ENCODE measurements at regions not wholly inside any gene's neighbourhood (a gene's known extent, or its start where the extent isn't known, plus 50 kb on each side); places are given as distances from the start of the nearest gene placed in this dataset.

- Histone ChIP-seq H3K27me3 (no peaks in the 10 kb centered on the region), H3K27ac (no peak overlapping the region), H3K4me3 (no peak overlapping the region), H3K36me3 (no peaks in the 10 kb centered on the region), H3K4me1 (no peaks in the 10 kb centered on the region), H3K9me3 (no peaks in the 10 kb centered on the region)
- ATAC-seq = no peak
- intact Hi-C loops (cut with DNase I) = no loop called here
- TF ChIP-seq, protein P1, sequence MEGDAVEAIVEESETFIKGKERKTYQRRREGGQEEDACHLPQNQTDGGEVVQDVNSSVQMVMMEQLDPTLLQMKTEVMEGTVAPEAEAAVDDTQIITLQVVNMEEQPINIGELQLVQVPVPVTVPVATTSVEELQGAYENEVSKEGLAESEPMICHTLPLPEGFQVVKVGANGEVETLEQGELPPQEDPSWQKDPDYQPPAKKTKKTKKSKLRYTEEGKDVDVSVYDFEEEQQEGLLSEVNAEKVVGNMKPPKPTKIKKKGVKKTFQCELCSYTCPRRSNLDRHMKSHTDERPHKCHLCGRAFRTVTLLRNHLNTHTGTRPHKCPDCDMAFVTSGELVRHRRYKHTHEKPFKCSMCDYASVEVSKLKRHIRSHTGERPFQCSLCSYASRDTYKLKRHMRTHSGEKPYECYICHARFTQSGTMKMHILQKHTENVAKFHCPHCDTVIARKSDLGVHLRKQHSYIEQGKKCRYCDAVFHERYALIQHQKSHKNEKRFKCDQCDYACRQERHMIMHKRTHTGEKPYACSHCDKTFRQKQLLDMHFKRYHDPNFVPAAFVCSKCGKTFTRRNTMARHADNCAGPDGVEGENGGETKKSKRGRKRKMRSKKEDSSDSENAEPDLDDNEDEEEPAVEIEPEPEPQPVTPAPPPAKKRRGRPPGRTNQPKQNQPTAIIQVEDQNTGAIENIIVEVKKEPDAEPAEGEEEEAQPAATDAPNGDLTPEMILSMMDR (IDR thresholded peaks at IDR 0.05) = no peak
- no peak for DNase-seq
Observed at GRCh38 chr1:208818770-208819445, 574.7 kb upstream of the PLXNA2 start.

DNA sequence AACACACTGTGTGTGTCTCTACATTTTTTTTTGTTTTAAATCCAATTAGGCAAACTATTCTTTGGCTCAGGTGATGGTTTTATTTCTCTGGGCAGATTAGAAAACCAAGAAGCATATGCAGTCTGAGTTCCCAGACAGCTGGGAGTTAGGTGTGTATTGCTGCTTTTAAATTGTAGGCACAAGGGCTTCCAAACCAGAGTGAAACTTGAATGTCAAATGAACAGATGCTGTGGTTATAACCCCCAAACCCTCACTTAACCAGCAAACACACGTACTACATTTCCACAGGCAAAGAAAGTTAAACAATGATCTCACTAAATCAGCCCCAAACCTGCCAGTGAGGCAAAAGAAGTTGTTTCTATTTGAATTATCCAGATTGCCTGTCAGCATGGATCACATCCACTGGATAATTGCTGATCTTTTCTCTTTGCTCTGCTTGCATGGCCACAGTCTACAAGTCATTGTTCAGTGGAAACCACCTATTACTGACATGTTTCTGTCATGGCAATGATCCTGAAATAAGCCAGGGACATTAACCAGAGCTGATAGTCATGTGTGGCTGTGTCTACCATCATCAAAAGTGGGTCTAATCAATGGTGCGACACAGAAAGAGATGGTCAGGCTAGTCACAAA is 576.5 kb upstream of the PLXNA2 start:
- intact Hi-C loops (cut with DNase I) = no loop called here
- TF ChIP-seq, protein P1 (IDR thresholded peaks at IDR 0.05) = no peak
- Histone ChIP-seq H3K27ac (no peak overlapping the region), H3K4me3 (no peak overlapping the region), H3K9me3 (no peaks in the 10 kb centered on the region), H3K4me1 (no peaks in the 10 kb centered on the region), H3K36me3 (no peaks in the 10 kb centered on the region), H3K27me3 (no peaks in the 10 kb centered on the region)
- DNase-seq (no peak), ATAC-seq (no peak)

DNA sequence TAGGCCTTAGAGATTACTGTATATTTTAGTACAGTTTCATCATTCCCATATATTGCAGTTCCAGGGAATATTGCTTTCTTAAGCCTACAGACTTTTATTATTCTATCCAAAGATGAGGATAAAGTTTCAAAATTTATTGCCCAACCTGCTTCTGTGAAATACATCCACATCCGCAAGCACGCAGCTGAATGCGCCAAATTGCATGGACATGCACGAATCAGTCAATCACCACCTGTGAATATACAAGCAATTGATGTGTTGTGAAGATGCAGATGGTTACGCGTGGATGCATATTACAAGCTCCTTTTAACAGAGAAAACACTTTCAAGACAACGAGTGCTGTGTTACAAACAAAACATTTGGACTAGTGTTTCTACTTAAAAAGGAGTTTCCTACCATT is 577.8 kb upstream of the PLXNA2 start:
- Histone ChIP-seq H3K4me3 (no peak overlapping the region), H3K27me3 (no peaks in the 10 kb centered on the region), H3K9me3 (no peaks in the 10 kb centered on the region), H3K4me1 (no peaks in the 10 kb centered on the region), H3K36me3 (no peaks in the 10 kb centered on the region), H3K27ac (no peak overlapping the region)
- TF ChIP-seq, protein P1 (IDR thresholded peaks at IDR 0.05) = no peak
- intact Hi-C loops (cut with DNase I) = no loop called here
- no peak for DNase-seq
- no peak for ATAC-seq

GRCh38 chr1:208825300-208825699 is 581.1 kb upstream of the PLXNA2 start:
- DNase-seq (peak in 1 of 4 donors; percentile 28), ATAC-seq (peak; percentile 99)
- Histone ChIP-seq H3K4me1 (no peaks in the 10 kb centered on the region), H3K9me3 (no peaks in the 10 kb centered on the region), H3K36me3 (no peaks in the 10 kb centered on the region), H3K27ac (no peak overlapping the region), H3K27me3 (no peaks in the 10 kb centered on the region), H3K4me3 (no peak overlapping the region)
- TF ChIP-seq, protein P1 (IDR thresholded peaks at IDR 0.05) = no peak
- intact Hi-C loops (cut with DNase I) = no loop called here

DNA sequence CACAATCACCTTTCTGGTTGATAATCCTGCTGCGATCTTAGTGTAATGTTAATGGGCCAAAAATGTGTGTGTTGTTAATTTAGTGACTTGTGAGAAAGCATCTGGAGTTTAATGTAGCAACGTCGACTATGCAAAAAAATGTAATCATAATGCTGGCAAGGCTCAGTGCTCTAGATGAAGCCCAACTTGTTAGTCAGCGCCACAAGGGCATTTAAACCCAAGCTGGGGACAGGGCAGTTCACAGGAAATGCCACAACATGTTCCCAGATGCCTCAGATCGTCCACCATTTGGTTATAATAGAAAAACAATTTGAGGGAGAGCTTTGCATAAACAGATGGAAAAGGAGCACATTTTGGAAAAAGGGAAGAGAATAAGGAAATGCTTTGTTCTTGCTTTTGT is 585.4 kb upstream of the PLXNA2 start:
- H3K4me1 ChIP-seq = no peaks in the 10 kb centered on the region
- H3K4me3 ChIP-seq = no peak overlapping the region
- H3K27me3 ChIP-seq = no peaks in the 10 kb centered on the region
- intact Hi-C loops (cut with DNase I) = no loop called here
- TF ChIP-seq, protein P1 (IDR thresholded peaks at IDR 0.05) = no peak
- H3K27ac ChIP-seq = no peak overlapping the region
- H3K36me3 ChIP-seq = no peaks in the 10 kb centered on the region
- ATAC-seq (no peak), DNase-seq (peak in 1 of 4 donors; percentile 7)
- H3K9me3 ChIP-seq = no peaks in the 10 kb centered on the region

Data from left lung (tissue), 4 donors.